Ishikawa (cell line): ENCODE measurements at regions not wholly inside any gene's neighbourhood (a gene's known extent, or its start where the extent isn't known, plus 50 kb on each side); places are given as distances from the start of the nearest gene placed in this dataset.

Experiments used
- CEBPB ChIP-seq: IDR thresholded peaks from 2 replicates; pipeline ENCODE4 v1.6.1; 2012
- CREB1 ChIP-seq: IDR thresholded peaks from 2 replicates; pipeline ENCODE4 v1.6.1; 2012; ENCODE audit warnings: low read depth
- EGR1 ChIP-seq: IDR thresholded peaks from 2 replicates; pipeline ENCODE4 v1.6.1; 2012
- EP300 ChIP-seq: IDR thresholded peaks from 2 replicates; pipeline ENCODE4 v1.6.1; 2012; ENCODE audit warnings: borderline replicate concordance
- FOXM1 ChIP-seq: IDR thresholded peaks from 2 replicates; pipeline ENCODE4 v1.6.1; 2012; ENCODE audit warnings: low read depth, borderline replicate concordance
- MAX ChIP-seq: IDR thresholded peaks from 2 replicates; pipeline ENCODE4 v1.6.1; 2012
- NFIC ChIP-seq: IDR thresholded peaks from 2 replicates; pipeline ENCODE4 v1.6.1; 2012
- RAD21 ChIP-seq: IDR thresholded peaks from 2 replicates; pipeline ENCODE4 v1.6.1; 2012; ENCODE audit warnings: low read depth
- REST ChIP-seq: IDR thresholded peaks from 2 replicates; pipeline ENCODE4 v1.6.1; 2012; ENCODE audit warnings: low read depth, mild to moderate bottlenecking
- TAF1 ChIP-seq: IDR thresholded peaks from 2 replicates; pipeline ENCODE4 v1.6.1; 2012; ENCODE audit warnings: low read depth, mild to moderate bottlenecking
- TCF12 ChIP-seq: IDR thresholded peaks from 2 replicates; pipeline ENCODE4 v1.6.1; 2012; ENCODE audit warnings: low read depth
- TEAD4 ChIP-seq: IDR thresholded peaks from 2 replicates; pipeline ENCODE4 v1.6.1; 2012
- USF1 ChIP-seq: IDR thresholded peaks from 2 replicates; pipeline ENCODE4 v1.6.1; 2012
- YY1 ChIP-seq: IDR thresholded peaks from 2 replicates; pipeline ENCODE4 v1.6.1; 2012; ENCODE audit warnings: low read depth
- ZBTB7A ChIP-seq: IDR thresholded peaks from 2 replicates; pipeline ENCODE4 v1.6.1; 2012; ENCODE audit warnings: low read depth

DNA sequence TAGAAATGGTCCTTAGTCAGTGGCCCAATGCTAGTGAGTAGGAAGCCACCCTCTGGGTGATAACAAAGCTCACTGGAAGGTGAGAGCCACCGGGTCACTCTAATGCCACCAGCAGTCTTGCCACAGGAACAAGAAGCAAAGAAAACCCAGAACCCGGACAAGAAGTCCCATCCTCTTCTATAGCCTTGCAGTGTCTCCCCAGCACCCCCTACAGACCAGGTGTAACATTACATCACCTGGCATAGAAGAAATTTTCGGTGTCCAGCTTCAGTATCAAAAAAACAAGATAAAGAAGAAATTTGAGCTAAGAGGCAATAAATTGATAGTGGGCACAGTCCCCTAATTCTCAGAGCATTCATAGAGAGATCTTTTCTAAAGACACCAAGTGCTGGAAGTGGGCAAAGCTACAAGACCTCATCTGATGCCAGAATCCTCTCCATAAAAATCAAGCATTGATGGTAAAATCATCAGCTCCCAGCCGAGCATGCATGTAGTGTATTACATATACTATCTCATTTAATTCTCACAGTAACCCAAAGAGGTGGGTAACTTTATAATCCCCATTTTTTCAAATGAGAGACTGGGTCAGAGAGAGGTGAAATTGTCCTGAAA lies 491.0 kb downstream of the MATN1 start:
- TF ChIP-seq CEBPB (no peak), EP300 (no peak), YY1 (no peak), RAD21 (peak; percentile 54)

DNA sequence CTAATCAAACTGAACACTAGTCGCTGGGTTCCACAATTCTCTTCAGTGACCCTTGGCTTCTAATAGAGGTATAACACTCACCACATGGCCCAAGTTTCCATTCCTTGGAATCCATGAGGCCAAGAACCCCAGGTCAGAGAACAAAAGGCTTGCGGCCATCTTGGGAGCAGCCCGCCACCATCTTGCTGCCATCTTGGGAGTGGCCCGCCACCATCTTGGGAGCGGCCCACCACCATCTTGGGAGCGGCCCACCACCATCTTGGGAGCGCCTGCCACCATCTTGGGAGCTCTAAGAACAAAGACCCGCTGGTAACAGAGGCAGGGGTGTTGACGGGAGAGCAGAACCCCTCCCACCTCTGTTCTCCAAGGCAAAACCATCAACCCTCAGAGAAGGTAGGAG lies 493.4 kb downstream of the MATN1 start:
- no peak for TF ChIP-seq TEAD4
- no peak for TF ChIP-seq USF1
- TF ChIP-seq TAF1 = no peak
- no peak for TF ChIP-seq MAX
- no peak for TF ChIP-seq EGR1
- TF ChIP-seq TCF12 = no peak
- TF ChIP-seq YY1 = no peak
- TF ChIP-seq CEBPB = no peak
- no peak for TF ChIP-seq RAD21
- TF ChIP-seq ZBTB7A = no peak
- TF ChIP-seq REST = no peak
- TF ChIP-seq EP300 = no peak
- no peak for TF ChIP-seq CREB1
- no peak for TF ChIP-seq NFIC
- no peak for TF ChIP-seq FOXM1

DNA sequence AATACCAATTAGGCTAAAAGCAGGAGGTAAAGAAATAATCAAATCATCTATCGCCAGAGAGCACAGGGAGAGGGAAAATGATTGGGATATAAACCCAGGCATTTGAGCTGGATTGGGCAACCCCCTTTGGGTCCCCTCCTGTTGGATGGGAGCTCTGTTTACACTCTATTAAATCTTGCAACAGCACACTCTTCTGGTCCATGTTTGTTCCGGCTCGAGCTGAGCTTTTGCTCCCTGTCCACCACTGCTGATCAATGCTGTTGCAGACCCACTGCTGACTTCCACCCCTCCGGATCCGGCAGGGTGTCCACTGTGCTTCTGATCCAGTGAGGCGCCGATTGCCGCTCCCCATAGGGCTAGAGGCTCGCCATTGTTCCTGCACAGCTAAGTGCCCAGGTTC lies 493.8 kb downstream of the MATN1 start:
- TF ChIP-seq ZBTB7A = no peak
- no peak for TF ChIP-seq CREB1
- no peak for TF ChIP-seq NFIC
- no peak for TF ChIP-seq TCF12
- no peak for TF ChIP-seq TAF1
- TF ChIP-seq CEBPB = no peak
- no peak for TF ChIP-seq TEAD4
- no peak for TF ChIP-seq REST
- no peak for TF ChIP-seq EGR1
- TF ChIP-seq FOXM1 = no peak
- no peak for TF ChIP-seq MAX
- no peak for TF ChIP-seq USF1
- no peak for TF ChIP-seq YY1
- TF ChIP-seq EP300 = no peak
- TF ChIP-seq RAD21 = no peak

GRCh38 chr1:30226648-30227047 lies 496.7 kb downstream of the MATN1 start:
- no peak for TF ChIP-seq EGR1
- TF ChIP-seq MAX = no peak
- TF ChIP-seq CREB1 = no peak
- no peak for TF ChIP-seq ZBTB7A
- TF ChIP-seq FOXM1 = no peak
- no peak for TF ChIP-seq TAF1
- no peak for TF ChIP-seq YY1
- TF ChIP-seq USF1 = no peak
- TF ChIP-seq EP300 = no peak
- no peak for TF ChIP-seq RAD21
- no peak for TF ChIP-seq REST
